Thyroid gland (tissue), 4 donors: ENCODE measurements at regions not wholly inside any gene's neighbourhood (a gene's known extent, or its start where the extent isn't known, plus 50 kb on each side); places are given as distances from the start of the nearest gene placed in this dataset.

Experiments
- DNase-seq, 2 donors: peaks; one replicate each; pipeline ENCODE4 v3.0.0-alpha.2; 2019
- H3K27ac ChIP-seq, 3 donors: fragments of 200-600 bp; sonication (generic); 1 replicate in 2 of 3; 2 replicates in 1 of 3; pipeline ENCODE4 v1.5.1; 2016 to 2019; ENCODE audit warnings: mild to moderate bottlenecking in 1 of 3, moderate library complexity in 1 of 3
- H3K27me3 ChIP-seq: fragments of 200-600 bp; sonication (generic); one replicate; pipeline ENCODE4 v1.5.1; 2019
- H3K36me3 ChIP-seq, 2 donors: fragments of 200-600 bp; sonication (generic); one replicate each; pipeline ENCODE4 v1.5.1; 2016 to 2019
- H3K4me1 ChIP-seq, 2 donors: fragments of 200-600 bp; sonication (generic); one replicate each; pipeline ENCODE4 v1.5.1; 2017 to 2019
- H3K4me3 ChIP-seq, 3 donors: fragments of 200-600 bp; sonication (generic); replicated peaks in 1 of 3; 1 replicate in 2 of 3; 2 replicates in 1 of 3; pipeline ENCODE4 v1.5.1; 2016; ENCODE audit warnings: mild to moderate bottlenecking in 1 of 3
- H3K9me3 ChIP-seq: fragments of 200-600 bp; sonication (generic); one replicate; pipeline ENCODE4 v1.5.1; 2017
- POLR2A ChIP-seq, 2 donors: fragments of 450-650 bp; IDR thresholded peaks; one replicate each; pipeline ENCODE4 v1.6.1; 2017; ENCODE audit warnings: antibody characterized with exemption in 2 of 2, mild to moderate bottlenecking in 2 of 2, moderate library complexity in 1 of 2
- WGBS, 2 donors: methylation state at CpG; one replicate each; pipeline ENCODE4 v1.1.5; 2017; 5-methylcytosine and 5-hydroxymethylcytosine counted together
- intact Hi-C: fragments of 100-400 bp; cut with DNase I; formaldehyde crosslinking; loops from one replicate; pipeline ENCODE4 v1.15.1; 2023
- TF ChIP-seq, protein P1 (sequence below), 6 experiments: fragments of 200-600 bp in 3 of 6; fragments of 450-650 bp in 3 of 6; sonication (generic) in 3 of 6; IDR thresholded peaks; one replicate each; pipeline ENCODE4 v1.5.1; 2016 to 2019; ENCODE audit warnings: antibody characterized with exemption in 6 of 6, mild to moderate bottlenecking in 2 of 6, inconsistent platforms in 1 of 6, moderate library complexity in 1 of 6

DNA sequence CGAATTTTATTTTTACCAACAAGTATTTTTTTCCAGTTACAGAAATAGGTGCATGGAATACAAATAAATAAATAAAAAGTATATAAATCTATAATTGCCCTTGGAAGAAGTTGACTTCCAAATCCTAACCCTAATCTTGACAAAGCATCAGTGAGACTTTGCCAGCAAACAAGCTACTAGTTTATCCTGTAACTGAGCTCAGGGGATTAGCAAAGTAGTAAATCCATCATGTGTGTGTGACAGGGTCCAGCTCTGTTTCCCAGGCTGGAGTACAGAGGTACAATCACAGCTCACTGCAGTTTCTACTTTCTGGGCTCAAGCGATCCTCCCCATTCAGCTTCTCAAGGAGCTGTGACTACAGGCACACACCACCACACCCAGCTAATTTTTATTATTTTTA lies 948.0 kb upstream of the CNTNAP5 start:
- whole genome bisulfite sequencing, 2 donors, result 64 to 77% methylated on average over 2 of the region's 2 CpGs
- Histone ChIP-seq H3K36me3 (no peaks in the 10 kb centered on the region), H3K4me1 (no peaks in the 10 kb centered on the region), H3K9me3 (no peaks in the 10 kb centered on the region), H3K27ac (no peak overlapping the region), H3K4me3 (no peak overlapping the region), H3K27me3 (no peaks in the 10 kb centered on the region)
- DNase-seq, result no peak
- TF ChIP-seq, protein P1, sequence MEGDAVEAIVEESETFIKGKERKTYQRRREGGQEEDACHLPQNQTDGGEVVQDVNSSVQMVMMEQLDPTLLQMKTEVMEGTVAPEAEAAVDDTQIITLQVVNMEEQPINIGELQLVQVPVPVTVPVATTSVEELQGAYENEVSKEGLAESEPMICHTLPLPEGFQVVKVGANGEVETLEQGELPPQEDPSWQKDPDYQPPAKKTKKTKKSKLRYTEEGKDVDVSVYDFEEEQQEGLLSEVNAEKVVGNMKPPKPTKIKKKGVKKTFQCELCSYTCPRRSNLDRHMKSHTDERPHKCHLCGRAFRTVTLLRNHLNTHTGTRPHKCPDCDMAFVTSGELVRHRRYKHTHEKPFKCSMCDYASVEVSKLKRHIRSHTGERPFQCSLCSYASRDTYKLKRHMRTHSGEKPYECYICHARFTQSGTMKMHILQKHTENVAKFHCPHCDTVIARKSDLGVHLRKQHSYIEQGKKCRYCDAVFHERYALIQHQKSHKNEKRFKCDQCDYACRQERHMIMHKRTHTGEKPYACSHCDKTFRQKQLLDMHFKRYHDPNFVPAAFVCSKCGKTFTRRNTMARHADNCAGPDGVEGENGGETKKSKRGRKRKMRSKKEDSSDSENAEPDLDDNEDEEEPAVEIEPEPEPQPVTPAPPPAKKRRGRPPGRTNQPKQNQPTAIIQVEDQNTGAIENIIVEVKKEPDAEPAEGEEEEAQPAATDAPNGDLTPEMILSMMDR (IDR thresholded peaks at IDR 0.05), result no peak
- TF ChIP-seq POLR2A (IDR thresholded peaks at IDR 0.05), result no peak
- intact Hi-C loops, result no loop called here

DNA sequence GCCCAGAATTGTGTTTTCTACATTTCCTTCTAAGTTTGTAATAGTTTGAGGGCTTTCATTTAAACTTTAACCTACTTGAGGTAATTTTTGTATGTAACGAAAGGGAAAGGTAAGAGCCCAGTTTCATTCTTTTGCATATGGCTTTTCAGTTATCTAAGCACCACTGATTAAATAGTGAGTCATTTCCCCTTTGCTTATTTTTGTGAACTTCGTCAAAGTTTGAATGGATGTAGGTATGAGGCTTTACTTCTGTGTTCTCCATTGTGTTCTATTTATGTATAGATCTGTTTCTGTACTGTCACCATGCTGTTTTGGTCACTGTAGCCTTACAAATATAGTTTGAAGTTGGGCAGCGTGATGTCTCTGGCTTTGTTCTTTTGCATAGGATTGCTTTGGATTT lies 944.8 kb upstream of the CNTNAP5 start:
- Histone ChIP-seq H3K9me3 (no peaks in the 10 kb centered on the region), H3K27ac (no peak overlapping the region), H3K27me3 (no peaks in the 10 kb centered on the region), H3K4me1 (no peaks in the 10 kb centered on the region), H3K36me3 (no peaks in the 10 kb centered on the region), H3K4me3 (no peak overlapping the region)
- intact Hi-C loops, result no loop called here
- DNase-seq, result no peak
- 64 to 83% methylated on average over 3 of the region's 3 CpGs for WGBS, 2 donors
- TF ChIP-seq POLR2A (IDR thresholded peaks at IDR 0.05), result no peak
- TF ChIP-seq, protein P1 (IDR thresholded peaks at IDR 0.05), result no peak

DNA sequence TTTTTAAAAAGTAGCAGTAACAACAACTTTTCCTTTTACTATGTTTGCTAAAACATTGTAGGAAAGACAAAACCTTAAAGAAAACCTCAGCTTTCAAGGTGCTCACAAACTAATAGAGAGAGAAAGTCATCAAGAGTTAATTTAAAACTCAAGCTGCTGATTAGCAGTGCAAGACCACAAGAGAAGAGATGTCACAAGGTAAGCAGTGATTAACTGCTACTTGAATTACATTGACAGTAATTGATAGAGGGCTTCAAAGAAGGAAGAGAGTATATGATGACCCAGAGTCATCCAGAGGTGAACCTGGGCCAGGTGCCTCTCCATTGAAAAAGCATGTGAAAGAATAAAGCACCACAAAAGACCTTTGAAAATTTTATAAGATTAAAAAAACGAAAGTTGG lies 939.6 kb upstream of the CNTNAP5 start:
- Histone ChIP-seq H3K27me3 (no peaks in the 10 kb centered on the region), H3K4me1 (no peaks in the 10 kb centered on the region), H3K9me3 (no peaks in the 10 kb centered on the region), H3K4me3 (no peak overlapping the region), H3K36me3 (no peaks in the 10 kb centered on the region), H3K27ac (no peak overlapping the region)
- TF ChIP-seq, protein P1 (IDR thresholded peaks at IDR 0.05), result no peak
- TF ChIP-seq POLR2A (IDR thresholded peaks at IDR 0.05), result no peak
- no peak for DNase-seq
- 49 to 59% methylated on average over 1 of the region's 1 CpG for WGBS, 2 donors
- intact Hi-C loops, result no loop called here

DNA sequence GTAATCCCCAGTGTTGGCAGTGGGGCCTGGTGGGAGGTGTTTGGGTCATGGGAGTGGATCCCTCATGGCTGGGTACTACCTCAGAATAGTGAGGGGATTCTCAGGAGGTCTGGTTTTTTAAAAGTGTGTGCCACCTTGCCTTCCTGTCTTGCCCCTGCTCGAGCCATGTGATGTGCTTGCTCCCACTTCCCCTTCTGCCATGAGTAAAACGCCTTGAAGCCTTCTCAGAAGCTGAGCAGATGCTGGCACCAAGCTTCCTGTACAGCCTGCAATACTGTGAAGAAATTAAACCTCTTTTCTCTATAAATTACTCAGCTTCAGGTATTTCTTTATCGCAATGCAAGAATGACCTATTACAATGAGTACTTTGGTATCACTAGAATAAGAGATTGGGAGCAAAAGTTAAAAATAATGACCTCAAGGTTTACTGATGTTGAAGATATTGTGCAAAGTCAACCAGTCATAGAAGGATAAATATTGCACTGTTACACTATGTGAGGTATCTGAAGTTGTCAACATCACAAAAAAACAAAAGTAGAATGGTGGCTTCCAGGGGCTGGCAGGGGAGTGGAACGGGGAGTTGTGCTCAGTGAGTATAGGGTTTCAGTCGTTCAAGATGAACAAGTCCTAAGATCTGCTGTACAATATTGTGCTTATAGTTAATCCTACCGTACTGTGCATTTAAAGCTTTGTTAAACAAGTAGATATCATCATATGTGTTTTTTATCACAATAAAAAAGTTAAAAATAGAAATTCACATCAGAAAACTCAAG lies 938.3 kb upstream of the CNTNAP5 start:
- TF ChIP-seq POLR2A (IDR thresholded peaks at IDR 0.05), result no peak
- TF ChIP-seq, protein P1 (IDR thresholded peaks at IDR 0.05), result no peak
- no peak for DNase-seq
- Histone ChIP-seq H3K9me3 (no peaks in the 10 kb centered on the region), H3K27me3 (no peaks in the 10 kb centered on the region), H3K4me1 (no peaks in the 10 kb centered on the region), H3K27ac (no peak overlapping the region), H3K4me3 (no peak overlapping the region), H3K36me3 (no peaks in the 10 kb centered on the region)
- intact Hi-C loops, result no loop called here
- WGBS, 2 donors, result 51 to 53% methylated on average over 6 of the region's 6 CpGs

DNA sequence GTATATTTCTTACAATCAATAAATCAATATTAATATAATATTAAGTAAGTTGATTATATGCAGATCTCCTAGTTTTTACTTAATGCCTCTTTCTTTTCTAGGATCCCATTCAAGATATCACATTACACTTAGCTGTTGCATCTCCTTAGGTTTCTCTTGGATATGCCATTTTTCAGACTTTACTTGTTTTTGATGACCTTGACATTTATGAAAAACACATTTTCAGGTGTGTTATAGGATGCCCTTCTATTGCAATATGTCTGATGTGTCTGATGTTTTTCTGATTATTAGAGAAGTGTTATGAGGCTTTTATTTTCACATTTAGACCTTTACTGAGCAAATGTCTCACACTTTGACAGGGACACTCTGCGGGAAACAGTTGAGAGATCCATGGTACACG lies 933.6 kb upstream of the CNTNAP5 start:
- Histone ChIP-seq H3K36me3 (no peaks in the 10 kb centered on the region), H3K27ac (no peak overlapping the region), H3K4me1 (no peaks in the 10 kb centered on the region), H3K9me3 (no peaks in the 10 kb centered on the region), H3K27me3 (no peaks in the 10 kb centered on the region), H3K4me3 (no peak overlapping the region)
- intact Hi-C loops, result no loop called here
- WGBS, 2 donors, result 94 to 97% methylated on average over 2 of the region's 2 CpGs
- DNase-seq, result no peak
- no peak for TF ChIP-seq POLR2A (IDR thresholded peaks at IDR 0.05)
- TF ChIP-seq, protein P1 (IDR thresholded peaks at IDR 0.05), result no peak
